ENCODE measurements at regions not wholly inside any gene's neighbourhood (a gene's known extent, or its start where the extent isn't known, plus 50 kb on each side); places are given as distances from the start of the nearest gene placed in this dataset.
A peak's percentile ranks its signal among the peaks of the same experiment; 100 is the strongest.

- Histone ChIP-seq H3K9me3 (ENCODE audit: low read length) (no peaks in the 10 kb centered on the region), H3K4me3 (ENCODE audit: low read length) (no peak overlapping the region), H3K27ac (ENCODE audit: low read depth, low read length) (no peak overlapping the region), H3K27me3 (ENCODE audit: insufficient read depth, low read length, poor library complexity, severe bottlenecking) (no peaks in the 10 kb centered on the region), H3K4me1 (ENCODE audit: insufficient read depth, low read length) (peaks cover 3% of the 10 kb centered on the region), H3K36me3 (ENCODE audit: insufficient read depth, low read length) (no peaks in the 10 kb centered on the region)
- Mint-ChIP-seq H3K27me3 (no peaks in the 10 kb centered on the region), H3K36me3 (peaks cover 0 to 14% (median 8%) of the 10 kb centered on the region in 3 donors), H3K4me3 (no peak overlapping the region), H3K27ac (no peak overlapping the region), H3K4me1 (peaks cover 10 to 33% (median 29%) of the 10 kb centered on the region in 3 donors), H3K9me3 (no peaks in the 10 kb centered on the region)
- ChIA-PET POLR2A (no interaction called here), CTCF (interaction anchor here (1.5 kb wide), 1 partner anchor 13 kb away, joined by 5 read pairs; no protein-coding TSS in a partner anchor)
- DNase-seq = no peak
Observed at GRCh38 chr1:244313346-244313745, 138.4 kb downstream of the ADSS2 start.

DNA sequence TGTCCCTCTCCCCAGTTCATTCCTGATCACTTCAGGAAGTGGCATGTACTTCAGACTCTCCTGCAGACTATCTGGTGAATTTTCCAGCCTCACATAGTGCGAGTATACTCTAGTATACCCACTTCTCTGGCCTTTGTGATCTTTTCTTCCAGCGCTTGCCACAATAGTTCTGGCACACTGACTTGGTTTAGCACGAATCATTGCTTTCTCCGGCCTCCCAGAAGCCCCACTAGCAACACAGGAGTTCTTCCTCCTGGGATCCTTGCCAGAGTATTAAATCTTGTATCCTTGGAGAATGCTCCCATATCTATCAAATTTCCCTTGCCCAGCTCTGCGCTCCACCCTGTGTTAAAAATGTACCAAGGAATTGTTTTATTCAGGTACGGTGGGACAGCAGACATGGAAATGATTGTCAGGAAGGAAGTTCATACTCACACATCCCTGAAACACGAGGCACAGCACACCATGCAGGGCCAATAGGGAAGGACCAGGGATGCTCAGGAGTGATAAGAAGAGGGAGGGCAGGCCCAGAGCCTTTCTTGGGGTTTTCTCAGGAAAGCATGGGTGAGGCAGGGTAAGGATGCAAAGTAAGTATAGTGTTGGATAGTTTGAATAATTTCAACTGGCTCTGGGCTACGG lies 136.7 kb downstream of the ADSS2 start:
- peaks cover 27 to 50% (median 44%) of the 10 kb centered on the region in 3 donors for H3K4me1 Mint-ChIP-seq
- H3K27ac Mint-ChIP-seq = peak overlapping the region in 3 of 8 donors; percentile 20 to 84 (median 38)
- no peaks in the 10 kb centered on the region for H3K27me3 ChIP-seq (ENCODE audit: insufficient read depth, low read length, poor library complexity, severe bottlenecking)
- no peak overlapping the region for H3K27ac ChIP-seq (ENCODE audit: low read depth, low read length)
- no peak for DNase-seq
- H3K9me3 Mint-ChIP-seq = no peaks in the 10 kb centered on the region
- no peaks in the 10 kb centered on the region for H3K36me3 ChIP-seq (ENCODE audit: insufficient read depth, low read length)
- no peaks in the 10 kb centered on the region for H3K9me3 ChIP-seq (ENCODE audit: low read length)
- POLR2A ChIA-PET = interaction anchor here (0.6 kb wide), 1 partner anchor 35 kb away, joined by 3 read pairs; no protein-coding TSS in a partner anchor
- CTCF ChIA-PET = no interaction called here
- no peak overlapping the region for H3K4me3 ChIP-seq (ENCODE audit: low read length)
- peaks cover 0 to 8% (median 7%) of the 10 kb centered on the region in 3 donors for H3K36me3 Mint-ChIP-seq
- H3K4me3 Mint-ChIP-seq = no peak overlapping the region
- peaks cover 18% of the 10 kb centered on the region for H3K4me1 ChIP-seq (ENCODE audit: insufficient read depth, low read length)
- H3K27me3 Mint-ChIP-seq = no peaks in the 10 kb centered on the region

DNA sequence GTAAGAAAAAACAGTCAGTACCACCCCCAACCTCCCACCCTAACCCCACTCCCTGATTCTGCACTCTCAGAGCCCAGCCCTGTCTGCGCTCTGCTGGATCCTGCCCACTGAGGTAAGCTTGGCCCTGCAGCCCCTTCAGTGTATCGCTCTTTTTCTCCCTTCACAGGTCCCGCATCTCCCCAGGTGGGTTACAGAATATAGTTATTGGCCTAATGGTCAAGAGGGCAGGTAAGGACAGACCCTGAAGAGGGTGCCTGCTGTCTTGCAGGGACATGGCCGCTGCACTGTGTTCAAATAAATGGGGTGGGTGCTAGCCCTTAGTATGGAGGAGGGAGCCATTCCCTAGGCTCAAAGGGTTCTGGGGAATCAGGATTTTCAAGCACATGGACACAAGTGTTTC lies 135.7 kb downstream of the ADSS2 start:
- Histone ChIP-seq H3K4me3 (ENCODE audit: low read length) (no peak overlapping the region), H3K9me3 (ENCODE audit: low read length) (no peaks in the 10 kb centered on the region), H3K27ac (ENCODE audit: low read depth, low read length) (no peak overlapping the region), H3K27me3 (ENCODE audit: insufficient read depth, low read length, poor library complexity, severe bottlenecking) (no peaks in the 10 kb centered on the region), H3K36me3 (ENCODE audit: insufficient read depth, low read length) (no peaks in the 10 kb centered on the region), H3K4me1 (ENCODE audit: insufficient read depth, low read length) (peaks cover 26% of the 10 kb centered on the region)
- Mint-ChIP-seq H3K4me1 (peaks cover 35 to 57% (median 47%) of the 10 kb centered on the region in 3 donors), H3K27me3 (no peaks in the 10 kb centered on the region), H3K4me3 (no peak overlapping the region), H3K36me3 (peaks cover 0 to 8% (median 3%) of the 10 kb centered on the region in 3 donors), H3K27ac (peak overlapping the region in 3 of 8 donors; percentile 10 to 60 (median 58)), H3K9me3 (no peaks in the 10 kb centered on the region)
- CTCF ChIA-PET = no interaction called here
- no peak for DNase-seq
- POLR2A ChIA-PET = no interaction called here

- H3K4me1 ChIP-seq (ENCODE audit: insufficient read depth, low read length) = peaks cover 26% of the 10 kb centered on the region
- Mint-ChIP-seq H3K36me3 (peaks cover 0 to 6% (median 0%) of the 10 kb centered on the region in 3 donors), H3K27me3 (no peaks in the 10 kb centered on the region), H3K4me1 (peaks cover 36 to 59% (median 48%) of the 10 kb centered on the region in 3 donors), H3K4me3 (no peak overlapping the region), H3K9me3 (no peaks in the 10 kb centered on the region), H3K27ac (peak overlapping the region in 5 of 8 donors; percentile 10 to 80 (median 47))
- H3K27ac ChIP-seq (ENCODE audit: low read depth, low read length) = no peak overlapping the region
- H3K27me3 ChIP-seq (ENCODE audit: insufficient read depth, low read length, poor library complexity, severe bottlenecking) = no peaks in the 10 kb centered on the region
- H3K36me3 ChIP-seq (ENCODE audit: insufficient read depth, low read length) = no peaks in the 10 kb centered on the region
- POLR2A ChIA-PET = no interaction called here
- CTCF ChIA-PET = no interaction called here
- no peaks in the 10 kb centered on the region for H3K9me3 ChIP-seq (ENCODE audit: low read length)
- no peak for DNase-seq
- no peak overlapping the region for H3K4me3 ChIP-seq (ENCODE audit: low read length)
Observed at GRCh38 chr1:244316407-244316806, 135.3 kb downstream of the ADSS2 start.

DNA sequence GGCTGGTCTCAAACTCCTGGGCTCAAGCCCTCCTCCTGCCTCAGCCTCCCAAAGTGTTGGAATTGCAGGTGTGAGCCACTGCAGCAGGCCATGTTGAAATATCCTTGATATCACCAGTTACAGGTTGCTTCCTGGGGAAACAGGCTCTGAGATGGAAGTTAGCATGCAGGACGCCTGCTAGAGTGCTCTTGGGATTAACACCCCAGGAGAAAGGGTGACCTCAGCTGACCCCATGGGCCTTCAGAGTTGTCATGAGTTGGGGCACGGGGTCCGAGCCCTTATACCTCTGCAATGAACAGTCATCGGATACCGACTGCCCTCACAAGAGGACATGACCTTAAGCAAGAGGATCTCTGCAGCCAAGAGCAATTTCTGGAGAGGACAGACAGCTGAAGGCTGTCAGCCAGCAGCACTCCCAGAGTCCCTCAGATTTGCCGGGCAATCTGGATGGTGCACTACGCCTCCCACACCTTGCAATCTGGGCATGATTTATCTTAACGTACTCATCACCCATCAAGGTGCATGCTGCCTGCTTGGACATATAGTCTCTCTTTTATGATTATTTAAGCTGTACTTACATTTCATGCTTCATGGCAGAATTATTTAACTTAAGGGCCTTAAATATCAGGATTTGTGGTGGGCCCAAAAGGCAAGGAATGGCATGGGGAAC lies 134.6 kb downstream of the ADSS2 start:
- no peak for DNase-seq
- Mint-ChIP-seq H3K9me3 (no peaks in the 10 kb centered on the region), H3K4me1 (peaks cover 41 to 64% (median 53%) of the 10 kb centered on the region in 3 donors), H3K27ac (peak overlapping the region in 4 of 8 donors; percentile 32 to 89 (median 62)), H3K27me3 (no peaks in the 10 kb centered on the region), H3K4me3 (peak overlapping the region in 2 of 7 donors; percentile 20 to 36), H3K36me3 (peaks cover 0 to 6% (median 0%) of the 10 kb centered on the region in 3 donors)
- H3K4me1 ChIP-seq (ENCODE audit: insufficient read depth, low read length) = peaks cover 33% of the 10 kb centered on the region
- no peaks in the 10 kb centered on the region for H3K9me3 ChIP-seq (ENCODE audit: low read length)
- H3K36me3 ChIP-seq (ENCODE audit: insufficient read depth, low read length) = no peaks in the 10 kb centered on the region
- H3K27me3 ChIP-seq (ENCODE audit: insufficient read depth, low read length, poor library complexity, severe bottlenecking) = no peaks in the 10 kb centered on the region
- POLR2A ChIA-PET = no interaction called here
- no peak overlapping the region for H3K27ac ChIP-seq (ENCODE audit: low read depth, low read length)
- H3K4me3 ChIP-seq (ENCODE audit: low read length) = no peak overlapping the region
- CTCF ChIA-PET = no interaction called here

DNA sequence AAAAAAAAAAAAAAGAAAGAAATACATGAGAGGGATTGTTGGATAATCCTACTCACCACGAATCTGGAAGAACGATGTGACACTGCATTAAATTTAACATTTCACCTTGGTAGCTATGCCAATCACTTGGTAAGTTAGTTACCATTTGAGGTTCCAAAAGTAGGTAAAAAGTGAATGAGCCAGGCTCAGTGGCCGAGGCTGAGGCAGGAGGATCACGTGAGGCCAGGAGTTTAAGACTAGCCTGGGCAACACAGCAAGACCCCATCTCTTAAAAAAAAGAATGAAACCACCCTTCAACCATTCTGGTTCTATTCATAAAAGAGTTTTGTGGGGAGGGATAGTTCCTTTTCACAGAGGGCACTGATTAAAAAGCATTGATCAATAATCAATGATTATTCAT lies 133.6 kb downstream of the ADSS2 start:
- Mint-ChIP-seq H3K9me3 (peaks cover 0 to 6% (median 0%) of the 10 kb centered on the region in 5 donors), H3K36me3 (peaks cover 0 to 6% (median 0%) of the 10 kb centered on the region in 3 donors), H3K27me3 (no peaks in the 10 kb centered on the region), H3K4me3 (peak overlapping the region in 5 of 7 donors; percentile 29 to 84 (median 59)), H3K27ac (peak overlapping the region in 6 of 8 donors; percentile 72 to 89 (median 76)), H3K4me1 (peaks cover 50 to 74% (median 60%) of the 10 kb centered on the region in 3 donors)
- H3K27me3 ChIP-seq (ENCODE audit: insufficient read depth, low read length, poor library complexity, severe bottlenecking) = no peaks in the 10 kb centered on the region
- no peaks in the 10 kb centered on the region for H3K9me3 ChIP-seq (ENCODE audit: low read length)
- H3K36me3 ChIP-seq (ENCODE audit: insufficient read depth, low read length) = no peaks in the 10 kb centered on the region
- H3K27ac ChIP-seq (ENCODE audit: low read depth, low read length) = no peak overlapping the region
- POLR2A ChIA-PET = no interaction called here
- no peak overlapping the region for H3K4me3 ChIP-seq (ENCODE audit: low read length)
- DNase-seq = no peak
- peaks cover 40% of the 10 kb centered on the region for H3K4me1 ChIP-seq (ENCODE audit: insufficient read depth, low read length)
- CTCF ChIA-PET = no interaction called here

DNA sequence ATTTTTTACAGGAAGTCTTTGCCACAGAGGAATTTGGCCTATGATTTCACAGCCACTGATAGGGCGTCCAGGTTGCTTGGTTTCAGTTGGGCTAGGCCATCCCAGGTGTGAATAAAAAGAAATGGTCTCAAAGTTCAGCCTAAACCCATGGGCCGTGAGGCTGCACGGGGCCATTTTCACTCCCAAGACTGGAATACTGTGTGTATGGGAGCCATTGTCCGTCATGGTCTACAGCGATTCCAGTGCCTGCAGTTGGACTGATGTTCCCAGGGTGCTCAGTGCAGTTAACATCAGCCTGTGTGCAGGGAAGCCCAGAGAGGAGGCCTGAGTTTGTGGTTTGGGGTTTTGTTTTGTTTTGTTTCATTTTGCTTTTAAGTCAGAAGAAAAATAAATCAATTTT lies 133.2 kb downstream of the ADSS2 start:
- Histone ChIP-seq H3K27me3 (ENCODE audit: insufficient read depth, low read length, poor library complexity, severe bottlenecking) (no peaks in the 10 kb centered on the region), H3K9me3 (ENCODE audit: low read length) (no peaks in the 10 kb centered on the region), H3K4me1 (ENCODE audit: insufficient read depth, low read length) (peaks cover 40% of the 10 kb centered on the region), H3K27ac (ENCODE audit: low read depth, low read length) (no peak overlapping the region), H3K36me3 (ENCODE audit: insufficient read depth, low read length) (no peaks in the 10 kb centered on the region), H3K4me3 (ENCODE audit: low read length) (no peak overlapping the region)
- ChIA-PET POLR2A (no interaction called here), CTCF (no interaction called here)
- peak in 1 of 5 donors; percentile 12 for DNase-seq
- Mint-ChIP-seq H3K4me3 (peak overlapping the region in 6 of 7 donors; percentile 58 to 84 (median 59)), H3K36me3 (peaks cover 0 to 6% (median 0%) of the 10 kb centered on the region in 3 donors), H3K27ac (peak overlapping the region in 7 of 8 donors; percentile 59 to 91 (median 73)), H3K27me3 (no peaks in the 10 kb centered on the region), H3K4me1 (peaks cover 55 to 78% (median 62%) of the 10 kb centered on the region in 3 donors), H3K9me3 (peaks cover 0 to 6% (median 0%) of the 10 kb centered on the region in 5 donors)
